CMK (cell line): ENCODE measurements at regions not wholly inside any gene's neighbourhood (a gene's known extent, or its start where the extent isn't known, plus 50 kb on each side); places are given as distances from the start of the nearest gene placed in this dataset.
"Not testable (repeated sequence)": the region's sequence is repeated elsewhere in the genome, so short reads cannot be mapped to it uniquely, and the experiment has no call there.

Experiments used
- DNase-seq: peaks from one replicate; pipeline ENCODE4 v3.0.0-alpha.2; 2010; ENCODE audit warnings: low read depth

- no peak for DNase-seq
Measured at GRCh38 chr1:68868606-68869005, 371.7 kb upstream of the DEPDC1 start.

- no peak for DNase-seq
Measured at GRCh38 chr1:68873144-68873543, 376.3 kb upstream of the DEPDC1 start.

- DNase-seq, result not testable (repeated sequence)
Measured at GRCh38 chr1:68881330-68882194, 384.7 kb upstream of the DEPDC1 start.

DNA sequence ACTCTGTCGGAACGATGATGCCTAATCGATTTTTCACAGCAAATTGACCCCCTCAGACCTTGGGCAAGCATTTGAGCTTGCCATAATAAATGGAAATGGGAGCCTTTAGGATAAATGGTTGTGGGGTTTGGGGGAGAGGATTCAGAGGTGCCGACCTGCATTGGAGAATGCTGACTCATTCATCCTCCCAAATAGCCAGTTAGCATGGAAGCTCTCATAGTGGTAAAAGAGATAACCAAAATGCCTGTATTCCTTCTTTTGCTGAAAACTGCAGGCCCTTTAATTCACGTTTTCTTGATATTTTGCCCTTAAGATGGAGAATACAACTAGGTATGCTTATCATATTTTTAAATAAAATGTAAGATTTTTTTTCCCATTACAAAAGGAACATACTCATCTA is 392.6 kb upstream of the DEPDC1 start:
- no peak for DNase-seq

- DNase-seq, result no peak
Measured at GRCh38 chr1:68890736-68891135, 393.9 kb upstream of the DEPDC1 start.

- DNase-seq, result no peak
Measured at GRCh38 chr1:68904477-68904876, 407.6 kb upstream of the DEPDC1 start.

- DNase-seq, result no peak
Measured at GRCh38 chr1:68906431-68906830, 409.5 kb upstream of the DEPDC1 start.

DNA sequence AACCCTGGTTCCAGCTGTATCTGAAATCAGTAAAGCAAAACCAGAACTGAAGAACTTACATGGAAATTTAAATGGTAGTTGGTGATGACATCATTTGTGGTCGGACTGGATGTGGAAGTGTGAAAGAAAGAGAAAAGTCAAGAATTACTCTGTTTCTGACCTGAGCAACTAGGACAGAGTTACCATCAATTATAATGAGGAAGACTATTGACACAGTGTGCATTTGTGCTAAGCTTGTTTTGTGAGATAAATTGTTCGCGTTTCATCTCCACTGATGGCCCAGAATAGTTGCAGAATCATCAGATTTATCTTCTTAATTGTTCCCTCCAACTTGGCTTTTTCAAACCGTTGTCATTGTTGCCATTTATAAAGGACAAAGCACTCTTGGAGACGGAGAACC is 410.6 kb upstream of the DEPDC1 start:
- no peak for DNase-seq

- DNase-seq, result no peak
Measured at GRCh38 chr1:68908316-68908715, 411.4 kb upstream of the DEPDC1 start.

- DNase-seq, result no peak
Measured at GRCh38 chr1:68916221-68916902, 419.5 kb upstream of the DEPDC1 start.

DNA sequence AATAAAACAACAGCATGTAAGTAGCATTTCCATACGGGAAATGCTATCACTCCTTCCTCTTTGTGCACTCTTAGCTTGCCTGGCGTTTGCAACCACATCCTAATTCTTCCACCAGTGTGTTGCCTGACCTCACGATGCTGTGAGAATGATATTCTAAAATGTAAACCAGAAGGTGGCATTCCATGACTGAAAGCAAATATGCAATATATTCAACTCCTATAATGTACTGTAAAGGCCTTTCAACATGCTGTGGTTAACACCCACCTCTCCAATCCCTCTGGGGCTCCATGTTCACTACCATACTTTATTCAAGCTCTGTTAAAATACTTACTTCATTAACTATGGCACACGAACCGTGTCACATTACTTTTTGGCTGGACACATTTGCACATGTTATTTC is 420.6 kb upstream of the DEPDC1 start:
- no peak for DNase-seq

DNA sequence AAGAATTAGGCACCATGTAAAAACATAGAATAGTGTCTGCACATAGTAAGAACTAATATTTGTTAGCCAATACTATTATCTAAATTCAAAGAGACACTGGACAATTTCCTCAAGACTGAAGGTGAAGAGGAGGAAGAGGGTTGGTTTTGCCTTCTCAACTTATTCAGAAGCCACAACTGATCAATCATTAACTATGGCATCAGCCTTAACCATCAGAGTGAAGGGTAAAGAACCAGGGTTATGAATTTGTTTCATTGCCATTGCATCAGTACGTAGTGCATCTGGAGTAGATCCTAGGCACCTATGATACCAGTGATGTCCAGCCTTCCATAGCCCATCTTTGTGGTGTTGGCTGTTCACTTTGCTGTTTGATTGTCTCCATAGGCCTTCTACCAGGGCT is 421.7 kb upstream of the DEPDC1 start:
- DNase-seq, result no peak

- no peak for DNase-seq
Measured at GRCh38 chr1:68919075-68919474, 422.2 kb upstream of the DEPDC1 start.

DNA sequence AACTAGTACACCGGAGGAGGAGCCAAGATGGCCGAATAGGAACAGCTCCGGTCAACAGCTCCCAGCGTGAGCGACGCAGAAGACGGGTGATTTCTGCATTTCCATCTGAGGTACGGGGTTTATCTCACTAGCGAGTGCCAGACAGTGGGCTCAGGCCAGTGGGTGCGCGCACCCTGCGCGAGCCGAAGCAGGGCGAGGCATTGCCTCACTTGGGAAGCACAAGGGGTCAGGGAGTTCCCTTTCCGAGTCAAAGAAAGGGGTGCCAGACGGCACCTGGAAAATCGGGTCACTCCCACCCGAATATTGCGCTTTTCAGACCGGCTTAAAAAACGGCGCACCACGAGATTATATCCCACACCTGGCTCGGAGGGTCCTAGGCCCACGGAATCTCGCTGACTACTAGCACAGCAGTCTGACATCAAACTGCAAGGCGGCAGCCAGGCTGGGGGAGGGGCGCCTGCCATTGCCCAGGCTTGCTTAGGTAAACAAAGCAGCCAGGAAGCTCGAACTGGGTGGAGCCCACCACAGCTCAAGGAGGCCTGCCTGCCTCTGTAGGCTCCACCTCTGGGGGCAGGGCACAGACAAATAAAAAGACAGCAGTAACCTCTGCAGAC is 426.7 kb upstream of the DEPDC1 start:
- not testable (repeated sequence) for DNase-seq

DNA sequence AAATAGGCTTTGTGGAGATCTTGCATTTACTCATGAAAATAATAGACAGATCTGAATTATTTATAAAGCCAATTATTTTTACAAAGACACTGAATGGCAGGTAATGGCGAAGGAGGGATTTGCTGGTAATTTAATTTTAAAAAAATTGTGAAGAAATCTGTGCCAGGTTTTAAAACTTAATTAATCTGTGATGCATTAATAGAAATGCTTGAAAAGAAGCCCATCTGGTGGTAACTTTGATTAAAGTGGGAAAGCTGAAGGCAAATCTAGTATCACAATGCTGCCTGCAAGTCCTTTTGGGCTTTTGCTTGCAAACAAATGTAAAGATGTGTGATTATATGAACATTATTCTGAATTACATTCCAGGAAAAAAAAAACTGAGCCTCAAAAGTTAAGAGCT is 433.2 kb upstream of the DEPDC1 start:
- no peak for DNase-seq

GRCh38 chr1:68936530-68936929 is 439.6 kb upstream of the DEPDC1 start:
- DNase-seq, result no peak

DNA sequence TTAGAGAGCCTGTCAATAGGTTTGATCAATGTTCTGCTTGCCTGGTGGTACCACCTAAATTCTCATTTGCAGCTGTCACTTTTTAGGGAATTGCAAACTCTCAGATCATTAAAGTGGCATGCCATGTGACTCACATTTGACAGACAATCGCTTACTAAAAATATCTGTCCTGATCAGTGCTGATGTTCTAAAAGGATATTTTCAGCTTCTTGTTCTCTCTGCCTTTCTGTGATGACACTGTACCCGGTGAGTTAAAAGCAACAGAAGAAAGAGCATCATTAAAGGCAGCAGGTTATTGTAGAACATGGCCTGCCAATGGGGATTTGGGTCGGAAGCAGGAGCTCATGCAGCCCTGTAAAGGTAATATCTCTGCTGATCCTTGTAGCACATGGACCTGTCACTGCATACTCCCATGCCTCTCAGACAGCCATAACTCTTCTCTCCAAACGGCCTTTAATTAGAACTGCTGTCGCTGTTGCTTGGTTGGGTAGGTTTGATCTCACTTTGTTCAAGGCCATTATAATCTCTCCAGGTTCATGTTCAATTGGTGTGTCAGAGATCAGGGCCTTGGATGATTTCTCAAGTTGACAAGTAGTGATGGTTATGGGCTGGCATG is 441.3 kb upstream of the DEPDC1 start:
- no peak for DNase-seq

DNA sequence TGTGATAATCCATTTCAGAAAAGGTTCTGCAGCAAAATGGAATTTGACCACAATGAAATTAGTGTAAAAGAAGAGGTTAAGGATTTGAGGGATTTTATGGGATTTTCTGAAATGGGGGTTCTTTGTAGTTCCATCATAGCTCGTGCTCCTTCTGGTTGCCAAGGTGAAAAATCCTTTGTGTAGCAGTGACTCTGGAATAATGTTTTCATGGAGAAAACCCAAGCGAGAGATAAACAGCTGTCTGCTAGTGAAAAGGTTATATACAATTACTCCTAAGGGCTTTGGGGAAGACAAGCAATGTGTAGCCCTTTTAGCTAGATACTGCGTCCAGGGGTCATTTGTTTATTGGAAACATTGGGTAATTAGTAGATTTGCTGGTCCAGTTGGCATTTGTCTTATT is 453.2 kb upstream of the DEPDC1 start:
- DNase-seq, result no peak

- DNase-seq, result no peak
Measured at GRCh38 chr1:68953311-68953710, 456.4 kb upstream of the DEPDC1 start.

GRCh38 chr1:68954841-68955240 is 458.0 kb upstream of the DEPDC1 start:
- no peak for DNase-seq

DNA sequence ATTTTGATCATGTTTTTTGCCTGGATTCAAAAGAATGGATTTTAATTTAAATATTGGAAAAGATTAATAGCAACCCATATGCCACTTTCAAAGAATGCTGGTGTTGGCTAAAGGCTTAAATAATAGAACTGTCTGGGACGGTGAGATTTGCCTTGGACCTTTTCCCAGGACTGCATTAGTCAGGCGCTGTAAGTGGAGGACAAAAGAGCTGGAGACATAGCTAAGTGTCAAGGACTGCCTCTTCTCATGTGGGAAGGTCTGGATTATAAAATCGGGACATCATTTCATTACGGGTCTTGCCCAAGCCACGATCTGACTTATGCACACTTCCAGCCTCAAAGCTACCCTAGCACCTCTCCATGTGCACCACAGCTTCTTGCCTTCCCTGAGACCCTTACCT is 458.5 kb upstream of the DEPDC1 start:
- no peak for DNase-seq

- no peak for DNase-seq
Measured at GRCh38 chr1:68958958-68959357, 462.1 kb upstream of the DEPDC1 start.
